ENCODE measurements at regions not wholly inside any gene's neighbourhood (a gene's known extent, or its start where the extent isn't known, plus 50 kb on each side); places are given as distances from the start of the nearest gene placed in this dataset.

- Histone ChIP-seq H3K4me1 (ENCODE audit: control insufficient read depth in 1 of 2, insufficient read depth in 2 of 2, low read length in 2 of 2) (no peaks in the 10 kb centered on the region), H3K27me3 (ENCODE audit: control insufficient read depth in 1 of 2, insufficient read depth in 2 of 2, low read length in 2 of 2) (no peaks in the 10 kb centered on the region), H3K4me3 (ENCODE audit: low read depth in 1 of 2, low read length in 2 of 2) (no peak overlapping the region), H3K9ac (ENCODE audit: low read depth in 1 of 2, low read length in 2 of 2) (no peak overlapping the region), H3K9me3 (ENCODE audit: control insufficient read depth in 1 of 2, low read length in 2 of 2) (peaks cover 14 to 19% of the 10 kb centered on the region in 2 donors), H3K36me3 (ENCODE audit: control insufficient read depth in 1 of 2, insufficient read depth in 2 of 2, low read length in 2 of 2) (no peaks in the 10 kb centered on the region), H3K27ac (ENCODE audit: low read depth, low read length) (no peak overlapping the region)
Measured at GRCh38 chr14:84410344-84410743, 1119.6 kb upstream of the FLRT2 start.

- Histone ChIP-seq H3K4me1 (ENCODE audit: control insufficient read depth in 1 of 2, insufficient read depth in 2 of 2, low read length in 2 of 2) (no peaks in the 10 kb centered on the region), H3K27ac (ENCODE audit: low read depth, low read length) (no peak overlapping the region), H3K36me3 (ENCODE audit: control insufficient read depth in 1 of 2, insufficient read depth in 2 of 2, low read length in 2 of 2) (no peaks in the 10 kb centered on the region), H3K9me3 (ENCODE audit: control insufficient read depth in 1 of 2, low read length in 2 of 2) (peaks cover 13 to 14% of the 10 kb centered on the region in 2 donors), H3K27me3 (ENCODE audit: control insufficient read depth in 1 of 2, insufficient read depth in 2 of 2, low read length in 2 of 2) (no peaks in the 10 kb centered on the region), H3K9ac (ENCODE audit: low read depth in 1 of 2, low read length in 2 of 2) (no peak overlapping the region), H3K4me3 (ENCODE audit: low read depth in 1 of 2, low read length in 2 of 2) (no peak overlapping the region)
Measured at GRCh38 chr14:84420221-84420620, 1109.7 kb upstream of the FLRT2 start.

- Histone ChIP-seq H3K36me3 (ENCODE audit: control insufficient read depth in 1 of 2, insufficient read depth in 2 of 2, low read length in 2 of 2) (no peaks in the 10 kb centered on the region), H3K9ac (ENCODE audit: low read depth in 1 of 2, low read length in 2 of 2) (no peak overlapping the region), H3K4me1 (ENCODE audit: control insufficient read depth in 1 of 2, insufficient read depth in 2 of 2, low read length in 2 of 2) (no peaks in the 10 kb centered on the region), H3K9me3 (ENCODE audit: control insufficient read depth in 1 of 2, low read length in 2 of 2) (peaks cover 12 to 14% of the 10 kb centered on the region in 2 donors), H3K27me3 (ENCODE audit: control insufficient read depth in 1 of 2, insufficient read depth in 2 of 2, low read length in 2 of 2) (no peaks in the 10 kb centered on the region), H3K27ac (ENCODE audit: low read depth, low read length) (no peak overlapping the region), H3K4me3 (ENCODE audit: low read depth in 1 of 2, low read length in 2 of 2) (no peak overlapping the region)
Measured at GRCh38 chr14:84421621-84422020, 1108.3 kb upstream of the FLRT2 start.

GRCh38 chr14:84425968-84426367 lies 1104.0 kb upstream of the FLRT2 start:
- no peak overlapping the region for H3K27ac ChIP-seq (ENCODE audit: low read depth, low read length)

GRCh38 chr14:84432676-84433075 lies 1097.3 kb upstream of the FLRT2 start:
- Histone ChIP-seq H3K36me3 (ENCODE audit: control insufficient read depth in 1 of 2, insufficient read depth in 2 of 2, low read length in 2 of 2) (no peaks in the 10 kb centered on the region), H3K4me3 (ENCODE audit: low read depth in 1 of 2, low read length in 2 of 2) (no peak overlapping the region), H3K9me3 (ENCODE audit: control insufficient read depth in 1 of 2, low read length in 2 of 2) (no peaks in the 10 kb centered on the region), H3K27me3 (ENCODE audit: control insufficient read depth in 1 of 2, insufficient read depth in 2 of 2, low read length in 2 of 2) (no peaks in the 10 kb centered on the region), H3K4me1 (ENCODE audit: control insufficient read depth in 1 of 2, insufficient read depth in 2 of 2, low read length in 2 of 2) (no peaks in the 10 kb centered on the region), H3K9ac (ENCODE audit: low read depth in 1 of 2, low read length in 2 of 2) (no peak overlapping the region), H3K27ac (ENCODE audit: low read depth, low read length) (no peak overlapping the region)

More at GRCh38 chr14:84425968-84426367, 1104.0 kb upstream of the FLRT2 start:
- Histone ChIP-seq H3K4me3 (ENCODE audit: low read depth in 1 of 2, low read length in 2 of 2) (no peak overlapping the region), H3K36me3 (ENCODE audit: control insufficient read depth in 1 of 2, insufficient read depth in 2 of 2, low read length in 2 of 2) (no peaks in the 10 kb centered on the region), H3K9ac (ENCODE audit: low read depth in 1 of 2, low read length in 2 of 2) (no peak overlapping the region), H3K27me3 (ENCODE audit: control insufficient read depth in 1 of 2, insufficient read depth in 2 of 2, low read length in 2 of 2) (no peaks in the 10 kb centered on the region), H3K9me3 (ENCODE audit: control insufficient read depth in 1 of 2, low read length in 2 of 2) (no peaks in the 10 kb centered on the region), H3K4me1 (ENCODE audit: control insufficient read depth in 1 of 2, insufficient read depth in 2 of 2, low read length in 2 of 2) (no peaks in the 10 kb centered on the region)

- Histone ChIP-seq H3K4me1 (ENCODE audit: control insufficient read depth in 1 of 2, insufficient read depth in 2 of 2, low read length in 2 of 2) (no peaks in the 10 kb centered on the region), H3K9ac (ENCODE audit: low read depth in 1 of 2, low read length in 2 of 2) (no peak overlapping the region), H3K27ac (ENCODE audit: low read depth, low read length) (no peak overlapping the region), H3K9me3 (ENCODE audit: control insufficient read depth in 1 of 2, low read length in 2 of 2) (peaks cover 0 to under 1% of the 10 kb centered on the region in 2 donors), H3K27me3 (ENCODE audit: control insufficient read depth in 1 of 2, insufficient read depth in 2 of 2, low read length in 2 of 2) (no peaks in the 10 kb centered on the region), H3K4me3 (ENCODE audit: low read depth in 1 of 2, low read length in 2 of 2) (no peak overlapping the region), H3K36me3 (ENCODE audit: control insufficient read depth in 1 of 2, insufficient read depth in 2 of 2, low read length in 2 of 2) (no peaks in the 10 kb centered on the region)
Measured at GRCh38 chr14:84433961-84434360, 1096.0 kb upstream of the FLRT2 start.

GRCh38 chr14:84435820-84436324 lies 1094.1 kb upstream of the FLRT2 start:
- Histone ChIP-seq H3K9me3 (ENCODE audit: control insufficient read depth in 1 of 2, low read length in 2 of 2) (peaks cover 5 to 7% of the 10 kb centered on the region in 2 donors), H3K4me1 (ENCODE audit: control insufficient read depth in 1 of 2, insufficient read depth in 2 of 2, low read length in 2 of 2) (no peaks in the 10 kb centered on the region), H3K27ac (ENCODE audit: low read depth, low read length) (no peak overlapping the region), H3K4me3 (ENCODE audit: low read depth in 1 of 2, low read length in 2 of 2) (no peak overlapping the region), H3K36me3 (ENCODE audit: control insufficient read depth in 1 of 2, insufficient read depth in 2 of 2, low read length in 2 of 2) (no peaks in the 10 kb centered on the region), H3K27me3 (ENCODE audit: control insufficient read depth in 1 of 2, insufficient read depth in 2 of 2, low read length in 2 of 2) (no peaks in the 10 kb centered on the region), H3K9ac (ENCODE audit: low read depth in 1 of 2, low read length in 2 of 2) (no peak overlapping the region)

GRCh38 chr14:84436528-84436927 lies 1093.4 kb upstream of the FLRT2 start:
- Histone ChIP-seq H3K27ac (ENCODE audit: low read depth, low read length) (no peak overlapping the region), H3K36me3 (ENCODE audit: control insufficient read depth in 1 of 2, insufficient read depth in 2 of 2, low read length in 2 of 2) (no peaks in the 10 kb centered on the region), H3K9ac (ENCODE audit: low read depth in 1 of 2, low read length in 2 of 2) (no peak overlapping the region), H3K27me3 (ENCODE audit: control insufficient read depth in 1 of 2, insufficient read depth in 2 of 2, low read length in 2 of 2) (no peaks in the 10 kb centered on the region), H3K4me3 (ENCODE audit: low read depth in 1 of 2, low read length in 2 of 2) (no peak overlapping the region), H3K4me1 (ENCODE audit: control insufficient read depth in 1 of 2, insufficient read depth in 2 of 2, low read length in 2 of 2) (no peaks in the 10 kb centered on the region), H3K9me3 (ENCODE audit: control insufficient read depth in 1 of 2, low read length in 2 of 2) (peaks cover 5 to 9% of the 10 kb centered on the region in 2 donors)

- H3K9me3 ChIP-seq (ENCODE audit: control insufficient read depth in 1 of 2, low read length in 2 of 2), result peaks cover 5 to 9% of the 10 kb centered on the region in 2 donors
Measured at GRCh38 chr14:84442521-84442920, 1087.4 kb upstream of the FLRT2 start.

GRCh38 chr14:84445486-84445885 lies 1084.5 kb upstream of the FLRT2 start:
- no peaks in the 10 kb centered on the region for H3K36me3 ChIP-seq (ENCODE audit: control insufficient read depth in 1 of 2, insufficient read depth in 2 of 2, low read length in 2 of 2)
- H3K27me3 ChIP-seq (ENCODE audit: control insufficient read depth in 1 of 2, insufficient read depth in 2 of 2, low read length in 2 of 2), result no peaks in the 10 kb centered on the region
- H3K9ac ChIP-seq (ENCODE audit: low read depth in 1 of 2, low read length in 2 of 2), result no peak overlapping the region
- no peak overlapping the region for H3K4me3 ChIP-seq (ENCODE audit: low read depth in 1 of 2, low read length in 2 of 2)
- H3K9me3 ChIP-seq (ENCODE audit: control insufficient read depth in 1 of 2, low read length in 2 of 2), result peaks cover 0 to 4% of the 10 kb centered on the region in 2 donors
- no peaks in the 10 kb centered on the region for H3K4me1 ChIP-seq (ENCODE audit: control insufficient read depth in 1 of 2, insufficient read depth in 2 of 2, low read length in 2 of 2)
- H3K27ac ChIP-seq (ENCODE audit: low read depth, low read length), result no peak overlapping the region

More at GRCh38 chr14:84442521-84442920, 1087.4 kb upstream of the FLRT2 start:
- H3K9ac ChIP-seq (ENCODE audit: low read depth in 1 of 2, low read length in 2 of 2), result no peak overlapping the region
- H3K27ac ChIP-seq (ENCODE audit: low read depth, low read length), result no peak overlapping the region
- no peaks in the 10 kb centered on the region for H3K27me3 ChIP-seq (ENCODE audit: control insufficient read depth in 1 of 2, insufficient read depth in 2 of 2, low read length in 2 of 2)
- H3K4me1 ChIP-seq (ENCODE audit: control insufficient read depth in 1 of 2, insufficient read depth in 2 of 2, low read length in 2 of 2), result no peaks in the 10 kb centered on the region
- no peak overlapping the region for H3K4me3 ChIP-seq (ENCODE audit: low read depth in 1 of 2, low read length in 2 of 2)
- no peaks in the 10 kb centered on the region for H3K36me3 ChIP-seq (ENCODE audit: control insufficient read depth in 1 of 2, insufficient read depth in 2 of 2, low read length in 2 of 2)

GRCh38 chr14:84446250-84446649 lies 1083.7 kb upstream of the FLRT2 start:
- H3K36me3 ChIP-seq (ENCODE audit: control insufficient read depth in 1 of 2, insufficient read depth in 2 of 2, low read length in 2 of 2), result no peaks in the 10 kb centered on the region
- H3K4me3 ChIP-seq (ENCODE audit: low read depth in 1 of 2, low read length in 2 of 2), result no peak overlapping the region
- no peaks in the 10 kb centered on the region for H3K27me3 ChIP-seq (ENCODE audit: control insufficient read depth in 1 of 2, insufficient read depth in 2 of 2, low read length in 2 of 2)
- H3K27ac ChIP-seq (ENCODE audit: low read depth, low read length), result no peak overlapping the region
- no peaks in the 10 kb centered on the region for H3K9me3 ChIP-seq (ENCODE audit: control insufficient read depth in 1 of 2, low read length in 2 of 2)
- no peaks in the 10 kb centered on the region for H3K4me1 ChIP-seq (ENCODE audit: control insufficient read depth in 1 of 2, insufficient read depth in 2 of 2, low read length in 2 of 2)
- H3K9ac ChIP-seq (ENCODE audit: low read depth in 1 of 2, low read length in 2 of 2), result no peak overlapping the region
